ENCODE measurements at regions not wholly inside any gene's neighbourhood (a gene's known extent, or its start where the extent isn't known, plus 50 kb on each side); places are given as distances from the start of the nearest gene placed in this dataset.

DNA sequence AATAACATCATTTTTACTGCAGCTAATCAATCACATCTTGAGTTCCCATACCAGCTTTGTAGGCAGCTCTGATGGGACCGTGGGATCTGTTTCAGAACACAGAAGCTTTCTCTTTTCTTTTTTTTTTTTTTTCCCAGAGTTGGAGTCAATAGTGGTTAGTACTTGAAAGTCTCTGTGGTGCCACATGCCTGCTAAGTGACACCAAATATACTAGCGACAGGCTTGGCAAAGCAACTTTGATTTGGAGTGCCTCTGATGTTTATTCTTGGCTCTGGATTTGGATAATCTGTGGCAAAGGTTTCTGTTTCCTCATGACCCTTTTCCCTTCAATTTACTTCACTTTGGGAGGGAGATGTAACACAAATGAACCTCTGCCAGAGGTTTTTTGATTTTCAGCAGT lies 681.4 kb upstream of the TENM4 start:
- Histone ChIP-seq H2AK9ac (replicated peaks; ENCODE audit: low read depth, low read length, poor library complexity) (no peak overlapping the region), H3K9me3 (ENCODE audit: control insufficient read depth, insufficient read depth, low read length) (no peaks in the 10 kb centered on the region), H2AFZ (replicated peaks; ENCODE audit: low read length, poor library complexity) (no peak overlapping the region), H3K18ac (ENCODE audit: low read depth, low read length) (no peak overlapping the region), H2BK15ac (ENCODE audit: low read depth, low read length) (no peak overlapping the region), H3K4me2 (ENCODE audit: low read depth, low read length) (no peak overlapping the region), H3K27me3 (ENCODE audit: control insufficient read depth, insufficient read depth, low read length) (peaks cover 4% of the 10 kb centered on the region), H4K5ac (ENCODE audit: low read depth, low read length) (no peak overlapping the region), H3K56ac (ENCODE audit: extremely low read depth, insufficient read depth, low read length) (no peak overlapping the region), H3K4me3 (ENCODE audit: insufficient read depth, low read depth, low read length) (no peak overlapping the region), H3K79me1 (ENCODE audit: low read depth in 1 of 2, low read length in 2 of 2) (no peaks in the 10 kb centered on the region), H3K9ac (ENCODE audit: low read depth, low read length) (no peak overlapping the region), H3K36me3 (ENCODE audit: control insufficient read depth, insufficient read depth, low read length) (no peaks in the 10 kb centered on the region), H2BK5ac (ENCODE audit: low read depth, low read length, poor library complexity, severe bottlenecking) (no peak overlapping the region), H3K23ac (ENCODE audit: low read depth, low read length) (no peak overlapping the region), H4K91ac (ENCODE audit: insufficient read depth, low read depth, low read length) (no peak overlapping the region), H3K9me1 (ENCODE audit: insufficient read depth, low read length) (no peaks in the 10 kb centered on the region), H4K8ac (ENCODE audit: low read depth in 2 of 2, low read length in 2 of 2) (no peak overlapping the region), H3K27ac (ENCODE audit: insufficient read depth, low read length) (no peak overlapping the region), H2AK5ac (ENCODE audit: low read depth, low read length) (no peak overlapping the region), H3K4ac (ENCODE audit: low read depth, low read length) (no peak overlapping the region), H2BK20ac (ENCODE audit: low read depth, low read length) (no peak overlapping the region), H4K20me1 (ENCODE audit: insufficient read depth, low read length) (no peaks in the 10 kb centered on the region), H3K4me1 (ENCODE audit: control insufficient read depth, insufficient read depth, low read length) (no peaks in the 10 kb centered on the region), H2BK120ac (ENCODE audit: low read depth, low read length) (no peak overlapping the region), H3K14ac (replicated peaks; ENCODE audit: low read depth, low read length) (no peak overlapping the region)
- DNase-seq (no peak), ATAC-seq (ENCODE audit: low read depth) (no peak)
- no CpG with 5 or more reads among the region's 2 CpGs for WGBS, 2 experiments (ENCODE audit: extremely low coverage in 2 of 2, insufficient read length in 1 of 2)
- CTCF ChIA-PET: no interaction called here
- intact Hi-C loops (cut with micrococcal nuclease): no loop called here
- dilution Hi-C loops (cut with HindIII; ENCODE audit: low sequenced_read_pairs, unreplicated experiment): no loop called here
- BruUV-seq (replicated peaks): no TSS peak
- in situ Hi-C loops (cut with MboI; ENCODE audit: low sequenced_read_pairs): no loop called here
- POLR2A ChIA-PET (ENCODE audit: unreplicated experiment): no interaction called here
- TF ChIP-seq MAFK (IDR thresholded peaks at IDR 0.05; ENCODE audit: low read depth, low read length) (no peak), BHLHE40 (IDR thresholded peaks at IDR 0.05; ENCODE audit: low read depth, low read length) (no peak), MAZ (IDR thresholded peaks at IDR 0.05; ENCODE audit: borderline replicate concordance, low read depth, low read length) (no peak), FOS (IDR thresholded peaks at IDR 0.05; ENCODE audit: low read depth, low read length) (no peak), RAD21 (IDR thresholded peaks at IDR 0.05; ENCODE audit: low read length) (no peak), RCOR1 (IDR thresholded peaks at IDR 0.05; ENCODE audit: insufficient replicate concordance, low read length) (no peak), NFE2L2 (IDR thresholded peaks at IDR 0.05; ENCODE audit: low read depth, low read length) (no peak), CHD1 (IDR thresholded peaks at IDR 0.05; ENCODE audit: low read depth, low read length) (no peak), RFX5 (IDR thresholded peaks at IDR 0.05; ENCODE audit: low read depth, low read length) (no peak), SMC3 (IDR thresholded peaks at IDR 0.05; ENCODE audit: low read depth, low read length) (no peak)
- TF ChIP-seq, protein P1, sequence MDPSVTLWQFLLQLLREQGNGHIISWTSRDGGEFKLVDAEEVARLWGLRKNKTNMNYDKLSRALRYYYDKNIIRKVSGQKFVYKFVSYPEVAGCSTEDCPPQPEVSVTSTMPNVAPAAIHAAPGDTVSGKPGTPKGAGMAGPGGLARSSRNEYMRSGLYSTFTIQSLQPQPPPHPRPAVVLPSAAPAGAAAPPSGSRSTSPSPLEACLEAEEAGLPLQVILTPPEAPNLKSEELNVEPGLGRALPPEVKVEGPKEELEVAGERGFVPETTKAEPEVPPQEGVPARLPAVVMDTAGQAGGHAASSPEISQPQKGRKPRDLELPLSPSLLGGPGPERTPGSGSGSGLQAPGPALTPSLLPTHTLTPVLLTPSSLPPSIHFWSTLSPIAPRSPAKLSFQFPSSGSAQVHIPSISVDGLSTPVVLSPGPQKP (IDR thresholded peaks at IDR 0.05; ENCODE audit: borderline replicate concordance, low read depth, low read length): no peak
- TF ChIP-seq, protein P2, sequence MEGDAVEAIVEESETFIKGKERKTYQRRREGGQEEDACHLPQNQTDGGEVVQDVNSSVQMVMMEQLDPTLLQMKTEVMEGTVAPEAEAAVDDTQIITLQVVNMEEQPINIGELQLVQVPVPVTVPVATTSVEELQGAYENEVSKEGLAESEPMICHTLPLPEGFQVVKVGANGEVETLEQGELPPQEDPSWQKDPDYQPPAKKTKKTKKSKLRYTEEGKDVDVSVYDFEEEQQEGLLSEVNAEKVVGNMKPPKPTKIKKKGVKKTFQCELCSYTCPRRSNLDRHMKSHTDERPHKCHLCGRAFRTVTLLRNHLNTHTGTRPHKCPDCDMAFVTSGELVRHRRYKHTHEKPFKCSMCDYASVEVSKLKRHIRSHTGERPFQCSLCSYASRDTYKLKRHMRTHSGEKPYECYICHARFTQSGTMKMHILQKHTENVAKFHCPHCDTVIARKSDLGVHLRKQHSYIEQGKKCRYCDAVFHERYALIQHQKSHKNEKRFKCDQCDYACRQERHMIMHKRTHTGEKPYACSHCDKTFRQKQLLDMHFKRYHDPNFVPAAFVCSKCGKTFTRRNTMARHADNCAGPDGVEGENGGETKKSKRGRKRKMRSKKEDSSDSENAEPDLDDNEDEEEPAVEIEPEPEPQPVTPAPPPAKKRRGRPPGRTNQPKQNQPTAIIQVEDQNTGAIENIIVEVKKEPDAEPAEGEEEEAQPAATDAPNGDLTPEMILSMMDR (conservative IDR thresholded peaks at IDR 0.05; ENCODE audit: low read depth, low read length): no peak
